Fibroblast of upper back skin (primary cell): ENCODE measurements at regions not wholly inside any gene's neighbourhood (a gene's known extent, or its start where the extent isn't known, plus 50 kb on each side); places are given as distances from the start of the nearest gene placed in this dataset.

Source experiments
- DNase-seq: peaks from one replicate; pipeline ENCODE4 v3.0.0-alpha.2; 2013

DNA sequence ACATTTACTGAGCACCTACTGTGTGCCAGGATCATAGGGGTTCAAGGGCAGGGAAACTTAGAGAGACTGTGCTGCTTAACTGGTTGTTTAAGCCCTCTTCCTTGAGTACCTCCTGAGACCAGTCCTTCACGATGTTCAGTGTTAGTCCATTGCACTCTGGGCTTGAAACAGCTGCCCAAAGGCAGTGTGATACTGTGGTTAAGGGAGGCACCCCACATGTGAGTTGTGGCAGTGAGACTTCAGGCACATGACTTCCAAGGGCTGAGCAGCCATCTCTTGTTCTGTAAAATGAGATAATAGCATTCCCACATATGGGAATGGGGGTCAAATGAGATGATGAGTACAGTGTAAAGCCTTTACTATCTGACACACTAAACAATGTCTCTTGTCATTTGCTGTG, 75.1 kb downstream of the LINGO1 start:
- no peak for DNase-seq

DNA sequence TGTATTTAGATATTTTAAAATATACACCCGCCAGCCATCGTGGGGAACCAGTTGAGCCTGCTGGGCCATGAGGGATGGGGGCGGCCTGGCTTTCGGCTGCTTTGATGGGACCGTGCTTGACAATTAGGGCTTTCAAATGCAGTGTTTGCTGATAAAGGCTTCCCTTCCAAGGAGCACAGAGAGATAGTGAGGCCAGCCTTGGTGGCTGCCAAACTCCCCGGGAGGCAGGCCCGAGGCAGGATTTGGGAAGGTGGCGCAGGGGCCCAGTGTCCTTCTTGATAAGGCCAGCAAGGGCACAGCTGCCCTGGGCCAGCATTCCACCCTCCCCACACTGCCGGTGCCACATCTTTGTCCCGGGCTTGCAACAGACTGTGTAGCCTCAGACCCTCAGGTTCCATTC, 75.6 kb downstream of the LINGO1 start:
- DNase-seq, result no peak

GRCh38 chr15:77556622-77557021, 76.1 kb downstream of the LINGO1 start:
- DNase-seq, result no peak

- DNase-seq, result no peak
Measured at GRCh38 chr15:77555232-77555631, 77.5 kb downstream of the LINGO1 start.

GRCh38 chr15:77554306-77555080, 78.2 kb downstream of the LINGO1 start:
- DNase-seq, result no peak

GRCh38 chr15:77553695-77554094, 79.0 kb downstream of the LINGO1 start:
- no peak for DNase-seq

DNA sequence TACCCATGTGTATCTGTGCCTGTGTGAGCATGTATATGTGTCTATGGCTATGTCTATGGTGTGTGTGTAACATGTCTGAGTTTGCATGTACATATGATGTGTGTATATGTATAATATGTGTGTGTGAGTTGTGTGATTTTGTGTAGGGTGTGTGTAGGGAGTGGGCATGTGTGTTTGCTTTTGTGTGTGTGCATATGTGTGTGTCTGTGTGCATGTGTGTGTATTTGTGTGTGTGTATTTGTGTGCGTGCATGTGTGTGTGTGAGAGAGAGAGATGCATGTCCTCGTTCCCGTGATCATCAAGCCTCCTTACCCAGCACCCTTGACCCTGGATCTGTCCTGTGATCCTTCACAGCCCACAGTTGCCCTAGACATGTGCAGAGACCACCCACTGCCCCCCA, 79.5 kb downstream of the LINGO1 start:
- DNase-seq, result no peak

GRCh38 chr15:77552066-77552465, 80.6 kb downstream of the LINGO1 start:
- DNase-seq, result no peak

DNA sequence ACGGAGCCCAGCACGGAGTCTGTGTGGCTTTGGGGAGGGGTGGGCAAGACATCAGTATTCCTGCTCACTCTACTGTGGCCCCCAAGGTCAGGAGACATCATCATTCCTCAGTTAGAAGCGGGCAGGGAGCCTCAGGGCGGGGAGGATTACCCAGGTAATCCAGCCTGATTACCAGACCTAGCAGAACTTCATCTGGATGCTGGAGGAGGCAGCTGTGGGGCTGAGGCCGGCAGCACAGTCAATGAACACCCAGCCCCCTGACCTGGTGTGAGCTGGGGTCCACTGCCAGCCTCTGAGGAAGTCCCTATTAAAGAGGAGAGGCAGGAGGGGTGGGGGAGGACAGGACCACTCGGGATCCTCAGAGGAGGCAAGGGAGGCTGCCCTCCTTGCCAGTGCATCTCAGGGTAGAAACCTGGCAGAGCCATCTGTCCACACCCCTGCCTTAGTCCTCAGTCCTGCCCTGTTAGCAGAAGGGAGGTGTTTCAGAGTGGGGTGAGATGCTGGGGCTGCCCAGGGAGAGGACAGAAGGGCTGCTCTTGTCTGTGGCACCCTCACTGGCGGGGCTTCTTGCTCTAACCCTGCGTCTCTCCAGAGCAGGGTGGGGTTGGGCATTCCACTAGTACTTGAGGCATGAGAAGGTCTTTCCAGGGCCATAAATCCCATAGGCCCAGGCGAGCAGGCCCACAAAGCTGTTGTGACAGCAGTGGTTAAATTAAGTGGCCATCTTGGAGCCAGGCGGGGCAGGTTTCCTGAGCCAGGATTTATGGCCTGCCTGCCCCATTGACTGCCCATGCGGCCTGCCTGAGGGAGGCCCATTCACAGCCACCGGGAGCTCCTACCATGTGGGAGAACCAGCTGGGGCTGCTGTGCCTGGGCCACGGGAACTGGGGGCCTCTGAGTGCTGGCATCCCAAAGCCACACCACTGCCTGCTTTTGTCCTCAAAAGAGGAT, 82.1 kb downstream of the LINGO1 start:
- DNase-seq, result peak; percentile 17

DNA sequence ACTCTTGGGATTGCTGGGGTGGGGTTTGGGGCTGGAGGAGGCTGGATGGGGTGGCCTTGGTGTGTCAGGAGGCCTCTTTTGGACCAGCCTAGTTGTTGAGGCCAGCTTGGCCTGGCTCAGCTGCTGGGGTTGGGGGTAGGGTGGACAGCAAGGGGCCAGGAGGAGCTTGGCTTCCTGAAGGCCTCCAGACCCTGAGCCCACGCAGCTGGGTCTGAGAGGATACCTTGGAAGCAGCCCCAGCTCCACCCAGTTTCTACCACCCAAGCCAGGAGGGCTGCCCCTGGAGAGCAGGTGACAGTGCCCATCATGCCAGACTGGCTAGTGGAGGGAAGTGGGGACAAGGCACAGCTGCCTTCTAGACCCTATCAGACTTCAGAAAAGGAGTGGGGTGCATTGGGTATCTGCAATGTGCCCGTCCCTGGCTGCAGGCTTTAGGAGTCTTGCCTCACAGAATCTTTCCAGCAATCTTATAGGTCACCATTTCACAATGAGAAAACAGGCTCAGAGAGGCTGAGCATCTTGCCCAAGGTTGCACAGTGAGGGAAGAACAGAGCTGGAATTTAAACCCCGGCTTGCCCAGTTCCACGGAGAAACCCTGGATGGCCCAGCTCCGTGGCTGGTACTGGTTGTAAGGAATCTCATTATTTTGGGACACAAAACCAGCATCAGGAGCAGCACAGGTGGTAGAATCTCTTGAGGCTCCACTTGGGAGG, 83.0 kb downstream of the LINGO1 start:
- no peak for DNase-seq

DNA sequence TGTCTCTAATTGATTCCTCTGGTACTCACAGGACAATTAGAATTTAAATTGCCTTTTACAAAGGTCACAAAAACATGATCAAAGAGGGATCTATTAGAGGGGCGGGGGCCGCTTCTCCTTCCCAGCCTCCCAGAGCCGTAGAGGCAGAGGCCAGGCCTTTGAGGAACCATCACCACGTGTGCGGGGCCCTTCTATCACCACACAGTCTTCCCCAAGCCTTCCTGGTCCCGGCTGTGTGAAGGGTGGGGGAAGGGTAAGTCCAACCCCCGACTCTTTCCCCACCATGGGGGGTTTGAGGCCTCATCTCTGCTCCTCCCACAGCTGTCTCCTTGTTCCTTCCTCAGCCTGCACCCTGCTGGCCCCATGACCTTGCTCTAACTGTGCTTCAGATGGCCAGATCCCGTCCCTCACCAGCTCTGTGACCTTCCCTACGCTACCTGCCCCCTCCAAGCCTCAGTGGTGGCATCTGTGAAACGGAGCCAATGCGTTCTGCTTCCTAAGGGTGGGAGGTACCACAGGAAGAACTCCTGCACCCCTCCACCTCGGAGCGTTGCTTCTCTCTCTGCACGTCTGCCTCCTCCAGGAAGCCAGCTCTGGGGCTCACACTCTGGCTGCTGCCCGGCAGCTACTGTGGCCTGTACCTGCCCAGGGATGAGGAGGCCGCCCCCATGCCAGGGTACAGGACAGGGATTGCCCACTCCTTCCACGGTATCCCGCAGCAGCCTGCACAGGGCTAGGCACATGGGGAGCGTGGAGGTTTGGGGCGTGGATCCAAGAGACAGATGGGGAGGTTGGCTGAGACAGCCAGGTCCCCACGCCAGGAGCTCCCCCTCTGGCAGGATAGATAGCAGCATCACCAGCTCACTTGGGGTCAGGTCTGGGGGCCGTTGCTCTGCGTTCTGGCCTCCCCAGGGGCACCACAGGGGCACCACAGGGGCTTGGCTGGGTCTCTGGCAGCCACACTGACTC, 83.8 kb downstream of the LINGO1 start:
- no peak for DNase-seq

- no peak for DNase-seq
Measured at GRCh38 chr15:77547801-77548588, 84.7 kb downstream of the LINGO1 start.

DNA sequence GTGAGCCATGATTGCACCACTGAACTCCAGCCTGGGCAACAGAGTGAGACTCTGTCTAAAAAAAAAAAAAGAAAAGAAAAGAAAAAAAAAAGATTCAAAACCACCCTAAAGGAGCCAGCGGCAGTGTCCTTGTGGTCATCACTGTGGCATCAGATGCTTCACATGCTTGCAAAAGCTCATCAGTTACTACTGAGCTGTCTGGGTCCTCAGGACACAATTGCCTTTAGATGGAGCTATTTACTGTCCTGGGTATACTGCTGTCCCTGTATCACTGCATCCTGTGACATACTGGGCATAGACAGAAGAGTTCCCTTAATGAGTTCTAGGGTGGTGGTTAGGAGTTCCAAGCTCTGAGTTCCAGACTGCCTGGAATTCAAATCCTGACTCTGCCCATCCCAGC, 85.8 kb downstream of the LINGO1 start:
- DNase-seq, result no peak

DNA sequence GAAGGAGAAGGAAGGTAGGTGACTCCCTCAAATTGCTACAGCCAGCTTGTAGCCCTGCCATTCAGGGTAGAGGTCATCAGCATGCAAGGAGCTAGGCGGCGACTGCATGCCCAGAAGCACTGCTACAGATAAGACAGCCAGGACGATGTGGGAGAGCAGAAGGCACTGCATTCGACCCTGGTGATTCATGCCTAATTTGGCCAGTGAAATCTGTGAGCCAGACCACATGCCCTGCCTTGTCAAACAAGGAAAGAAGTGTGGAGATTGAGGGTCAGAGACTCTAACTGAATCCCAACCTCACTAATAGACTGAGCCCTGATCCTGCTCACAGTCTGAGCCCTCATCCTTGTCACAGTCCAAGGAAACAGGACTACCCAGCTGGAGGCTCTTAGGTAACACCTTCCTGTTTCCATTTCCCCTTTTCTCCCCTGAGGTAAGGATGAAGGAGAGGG, 86.6 kb downstream of the LINGO1 start:
- peak; percentile 83 for DNase-seq

GRCh38 chr15:77545058-77545457, 87.7 kb downstream of the LINGO1 start:
- no peak for DNase-seq

GRCh38 chr15:77544162-77544561, 88.5 kb downstream of the LINGO1 start:
- DNase-seq, result no peak

DNA sequence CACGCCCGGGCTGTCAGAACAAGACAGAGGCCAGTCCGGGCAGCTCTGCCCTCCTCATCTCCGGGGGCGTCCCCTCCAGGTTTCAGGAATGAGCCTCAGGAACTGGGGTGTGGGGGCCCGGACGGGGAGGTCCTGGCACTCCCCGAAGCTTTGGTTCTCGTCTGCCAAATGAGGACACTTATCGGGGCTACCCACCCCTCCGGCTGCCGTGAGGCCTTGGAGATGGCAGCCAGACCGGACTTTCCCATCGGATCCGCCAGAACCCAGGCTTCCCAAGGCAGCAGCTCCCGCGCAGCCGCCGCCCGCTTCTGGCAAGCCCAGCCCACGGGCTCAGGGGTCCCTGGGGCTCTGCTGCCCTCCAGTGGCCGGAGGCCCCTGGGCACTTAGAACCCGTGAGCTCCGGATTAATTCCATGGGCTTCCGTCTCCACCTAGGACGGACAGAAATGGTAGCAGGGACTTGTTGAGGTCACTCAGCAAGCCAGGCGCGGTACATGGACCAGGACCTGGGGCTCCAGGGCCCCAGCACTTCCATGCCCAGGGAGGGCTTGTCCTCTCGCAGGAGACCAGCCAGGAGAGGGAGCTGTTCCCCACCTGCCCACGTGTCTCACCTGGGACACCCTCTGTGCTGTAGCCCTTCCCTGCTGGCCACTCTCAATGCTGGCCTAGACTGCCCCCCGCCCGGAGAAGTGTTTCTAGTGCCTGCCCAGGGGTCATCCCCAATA, 89.4 kb downstream of the LINGO1 start:
- peak; percentile 83 for DNase-seq

GRCh38 chr15:77542491-77543001, 90.2 kb downstream of the LINGO1 start:
- peak; percentile 50 for DNase-seq

DNA sequence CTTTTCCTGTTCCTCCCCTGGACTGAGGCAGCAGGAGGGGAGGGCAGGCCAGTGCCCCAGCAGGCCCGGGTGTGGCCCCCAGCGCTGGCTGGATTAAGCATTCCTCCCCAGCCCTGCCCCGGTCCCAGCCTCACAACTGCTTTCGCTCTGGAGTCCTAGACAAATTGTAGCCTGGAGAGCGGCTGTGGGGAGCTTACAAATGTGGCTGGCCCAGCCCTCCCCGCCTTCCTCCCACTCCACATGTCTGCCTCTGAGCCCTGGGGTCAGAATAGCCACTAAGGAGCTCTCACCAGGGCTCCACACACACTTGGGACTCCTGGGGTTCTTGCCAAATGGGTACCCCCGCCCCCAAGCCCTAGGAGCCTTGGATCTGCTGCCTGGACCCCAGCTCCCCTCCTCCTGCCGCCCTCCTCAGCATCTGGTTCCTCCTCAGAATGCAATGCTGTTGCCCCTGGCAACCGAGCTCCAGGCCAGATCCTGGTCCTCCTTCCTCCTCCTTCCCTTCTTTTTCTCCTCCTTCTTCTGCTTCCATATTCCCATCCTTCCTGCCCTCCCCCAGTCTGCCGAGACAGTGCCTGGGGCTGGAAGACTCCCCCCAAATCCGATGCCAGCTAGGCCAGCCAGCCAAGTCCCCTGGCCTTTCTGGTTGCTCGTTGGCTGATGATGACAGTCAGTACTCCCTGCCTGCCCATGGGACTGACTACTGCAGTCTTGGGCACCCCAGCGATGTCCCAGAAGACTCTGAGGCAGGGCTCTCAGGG, 91.1 kb downstream of the LINGO1 start:
- peak; percentile 50 for DNase-seq
